ENCODE measurements at regions not wholly inside any gene's neighbourhood (a gene's known extent, or its start where the extent isn't known, plus 50 kb on each side); places are given as distances from the start of the nearest gene placed in this dataset.

DNA sequence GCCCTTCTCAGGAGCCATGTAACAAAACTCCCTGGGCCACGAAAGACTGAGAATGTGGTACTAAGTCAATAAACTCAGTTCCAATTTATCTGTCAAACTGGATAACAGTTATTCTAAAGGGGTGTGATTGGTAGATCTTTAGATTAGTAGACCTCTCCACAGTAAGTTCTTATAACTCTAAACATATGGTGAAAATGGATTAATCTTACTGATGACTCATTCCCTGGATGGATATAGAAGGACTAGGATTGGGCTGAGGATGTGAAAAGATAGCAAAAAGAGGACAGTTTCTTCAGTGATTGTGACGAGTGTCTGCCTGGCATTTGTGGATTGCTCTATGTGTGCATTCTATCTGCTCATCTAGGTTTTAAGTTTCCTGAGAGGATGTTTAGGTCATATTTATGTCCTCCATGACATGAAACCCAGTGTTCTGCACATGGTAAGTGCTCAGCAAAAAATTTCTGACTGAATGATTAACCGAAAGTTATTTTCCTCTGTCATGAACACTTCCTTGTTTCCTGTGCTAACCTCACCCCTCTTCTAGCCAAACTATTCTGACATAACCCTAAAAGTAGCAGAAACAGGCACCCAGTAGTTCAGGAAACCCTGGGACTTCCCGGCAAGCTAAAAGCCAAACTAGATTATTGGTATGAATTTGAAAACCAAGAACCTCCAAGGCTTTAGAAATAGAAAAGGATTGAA, 397.5 kb upstream of the PLXNA2 start:
- TF ChIP-seq POLR2A (IDR thresholded peaks at IDR 0.05) (no peak), POLR2AphosphoS5 (IDR thresholded peaks at IDR 0.05) (no peak), EP300 (IDR thresholded peaks at IDR 0.05) (no peak)
- TF ChIP-seq, protein P1, sequence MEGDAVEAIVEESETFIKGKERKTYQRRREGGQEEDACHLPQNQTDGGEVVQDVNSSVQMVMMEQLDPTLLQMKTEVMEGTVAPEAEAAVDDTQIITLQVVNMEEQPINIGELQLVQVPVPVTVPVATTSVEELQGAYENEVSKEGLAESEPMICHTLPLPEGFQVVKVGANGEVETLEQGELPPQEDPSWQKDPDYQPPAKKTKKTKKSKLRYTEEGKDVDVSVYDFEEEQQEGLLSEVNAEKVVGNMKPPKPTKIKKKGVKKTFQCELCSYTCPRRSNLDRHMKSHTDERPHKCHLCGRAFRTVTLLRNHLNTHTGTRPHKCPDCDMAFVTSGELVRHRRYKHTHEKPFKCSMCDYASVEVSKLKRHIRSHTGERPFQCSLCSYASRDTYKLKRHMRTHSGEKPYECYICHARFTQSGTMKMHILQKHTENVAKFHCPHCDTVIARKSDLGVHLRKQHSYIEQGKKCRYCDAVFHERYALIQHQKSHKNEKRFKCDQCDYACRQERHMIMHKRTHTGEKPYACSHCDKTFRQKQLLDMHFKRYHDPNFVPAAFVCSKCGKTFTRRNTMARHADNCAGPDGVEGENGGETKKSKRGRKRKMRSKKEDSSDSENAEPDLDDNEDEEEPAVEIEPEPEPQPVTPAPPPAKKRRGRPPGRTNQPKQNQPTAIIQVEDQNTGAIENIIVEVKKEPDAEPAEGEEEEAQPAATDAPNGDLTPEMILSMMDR (IDR thresholded peaks at IDR 0.05) = no peak
